HG02623 (cell line): ENCODE measurements at regions not wholly inside any gene's neighbourhood (a gene's known extent, or its start where the extent isn't known, plus 50 kb on each side); places are given as distances from the start of the nearest gene placed in this dataset.
A peak's percentile ranks its signal among the peaks of the same experiment; 100 is the strongest.
"Not testable (repeated sequence)": the region's sequence is repeated elsewhere in the genome, so short reads cannot be mapped to it uniquely, and the experiment has no call there.

Experiments
- ATAC-seq: cut with Tn5 transposase; IDR thresholded peaks from one replicate; pipeline ENCODE4 v1.9.1; 2021; ENCODE audit warnings: moderate library complexity; ENCODE audit not compliant: unreplicated experiment

GRCh38 chr6:94902974-94903628 lies 674.2 kb upstream of the MANEA start:
- ATAC-seq, result no peak

- no peak for ATAC-seq
These were observed 678.1 kb upstream of the MANEA start for GRCh38 chr6:94899191-94899590.

GRCh38 chr6:94894300-94894699 lies 683.0 kb upstream of the MANEA start:
- ATAC-seq, result no peak

- ATAC-seq, result no peak
These were observed 684.0 kb upstream of the MANEA start for GRCh38 chr6:94893327-94893726.

- not testable (repeated sequence) for ATAC-seq
These were observed 703.5 kb upstream of the MANEA start for GRCh38 chr6:94873819-94874218.

- no peak for ATAC-seq
These were observed 715.2 kb upstream of the MANEA start for GRCh38 chr6:94862112-94862511.

- no peak for ATAC-seq
These were observed 717.4 kb upstream of the MANEA start for GRCh38 chr6:94859924-94860323.

- not testable (repeated sequence) for ATAC-seq
These were observed 720.3 kb upstream of the MANEA start for GRCh38 chr6:94856999-94857398.

GRCh38 chr6:94851329-94851728 lies 726.0 kb upstream of the MANEA start:
- ATAC-seq, result not testable (repeated sequence)

- no peak for ATAC-seq
These were observed 731.6 kb upstream of the MANEA start for GRCh38 chr6:94845742-94846141.

GRCh38 chr6:94835264-94835663 lies 742.1 kb upstream of the MANEA start:
- no peak for ATAC-seq

- no peak for ATAC-seq
These were observed 763.5 kb upstream of the MANEA start for GRCh38 chr6:94813806-94814205.

GRCh38 chr6:94801344-94801743 lies 776.0 kb upstream of the MANEA start:
- no peak for ATAC-seq

- ATAC-seq, result no peak
These were observed 791.8 kb upstream of the MANEA start for GRCh38 chr6:94785514-94785913.

GRCh38 chr6:94785081-94785480 lies 792.3 kb upstream of the MANEA start:
- ATAC-seq, result not testable (repeated sequence)

- no peak for ATAC-seq
These were observed 808.1 kb upstream of the MANEA start for GRCh38 chr6:94769197-94769596.

- ATAC-seq, result peak; percentile 93
These were observed 825.5 kb upstream of the MANEA start for GRCh38 chr6:94751641-94752329.

GRCh38 chr6:94736236-94736635 lies 841.1 kb upstream of the MANEA start:
- no peak for ATAC-seq

GRCh38 chr6:94735270-94735669 lies 842.1 kb upstream of the MANEA start:
- ATAC-seq, result no peak

GRCh38 chr6:94734751-94735150 lies 842.6 kb upstream of the MANEA start:
- no peak for ATAC-seq

- ATAC-seq, result no peak
These were observed 844.3 kb upstream of the MANEA start for GRCh38 chr6:94733066-94733465.

GRCh38 chr6:94727710-94728109 lies 849.6 kb upstream of the MANEA start:
- no peak for ATAC-seq

GRCh38 chr6:94721459-94721858 lies 855.9 kb upstream of the MANEA start:
- ATAC-seq, result no peak
